Suprapubic skin (tissue), 4 donors: ENCODE measurements at regions not wholly inside any gene's neighbourhood (a gene's known extent, or its start where the extent isn't known, plus 50 kb on each side); places are given as distances from the start of the nearest gene placed in this dataset.

Source experiments
- POLR2A ChIP-seq, 2 donors: fragments of 450-650 bp; IDR thresholded peaks; one replicate each; pipeline ENCODE4 v1.6.1; 2017; ENCODE audit warnings: antibody characterized with exemption in 2 of 2, mild to moderate bottlenecking in 2 of 2, moderate library complexity in 2 of 2
- POLR2AphosphoS5 ChIP-seq, 3 donors: sonication (generic); formaldehyde crosslinking; IDR thresholded peaks; one replicate each; pipeline ENCODE4 v1.6.1; 2017; ENCODE audit warnings: antibody characterized with exemption in 3 of 3
- TF ChIP-seq, protein P1 (sequence below), 2 donors: fragments of 200-600 bp in 1 of 2; fragments of 450-650 bp in 1 of 2; sonication (generic) in 1 of 2; IDR thresholded peaks; one replicate each; pipeline ENCODE4 v1.5.1; 2016 to 2019; ENCODE audit warnings: antibody characterized with exemption in 2 of 2, mild to moderate bottlenecking in 1 of 2, moderate library complexity in 1 of 2

GRCh38 chr3:191074511-191074910 lies 124.5 kb upstream of the OSTN start:
- TF ChIP-seq POLR2A (IDR thresholded peaks at IDR 0.05): no peak
- TF ChIP-seq, protein P1, sequence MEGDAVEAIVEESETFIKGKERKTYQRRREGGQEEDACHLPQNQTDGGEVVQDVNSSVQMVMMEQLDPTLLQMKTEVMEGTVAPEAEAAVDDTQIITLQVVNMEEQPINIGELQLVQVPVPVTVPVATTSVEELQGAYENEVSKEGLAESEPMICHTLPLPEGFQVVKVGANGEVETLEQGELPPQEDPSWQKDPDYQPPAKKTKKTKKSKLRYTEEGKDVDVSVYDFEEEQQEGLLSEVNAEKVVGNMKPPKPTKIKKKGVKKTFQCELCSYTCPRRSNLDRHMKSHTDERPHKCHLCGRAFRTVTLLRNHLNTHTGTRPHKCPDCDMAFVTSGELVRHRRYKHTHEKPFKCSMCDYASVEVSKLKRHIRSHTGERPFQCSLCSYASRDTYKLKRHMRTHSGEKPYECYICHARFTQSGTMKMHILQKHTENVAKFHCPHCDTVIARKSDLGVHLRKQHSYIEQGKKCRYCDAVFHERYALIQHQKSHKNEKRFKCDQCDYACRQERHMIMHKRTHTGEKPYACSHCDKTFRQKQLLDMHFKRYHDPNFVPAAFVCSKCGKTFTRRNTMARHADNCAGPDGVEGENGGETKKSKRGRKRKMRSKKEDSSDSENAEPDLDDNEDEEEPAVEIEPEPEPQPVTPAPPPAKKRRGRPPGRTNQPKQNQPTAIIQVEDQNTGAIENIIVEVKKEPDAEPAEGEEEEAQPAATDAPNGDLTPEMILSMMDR (IDR thresholded peaks at IDR 0.05): no peak
- TF ChIP-seq POLR2AphosphoS5 (IDR thresholded peaks at IDR 0.05): no peak
